ENCODE measurements at regions not wholly inside any gene's neighbourhood (a gene's known extent, or its start where the extent isn't known, plus 50 kb on each side); places are given as distances from the start of the nearest gene placed in this dataset.

GRCh38 chr10:42419789-42420188, 218.6 kb downstream of the ZNF33B start:
- no peak for TF ChIP-seq CTCF (IDR thresholded peaks at IDR 0.05 in 8 of 11, conservative IDR thresholded peaks at IDR 0.05 in 3 of 11)
- no peak for TF ChIP-seq POLR2A (IDR thresholded peaks at IDR 0.05)
